Sigmoid colon (tissue), 4 donors: ENCODE measurements at regions not wholly inside any gene's neighbourhood (a gene's known extent, or its start where the extent isn't known, plus 50 kb on each side); places are given as distances from the start of the nearest gene placed in this dataset.

ENCODE experiments used
- EP300 ChIP-seq, 4 donors: sonication (generic); formaldehyde crosslinking; IDR thresholded peaks; one replicate each; pipeline ENCODE4 v1.6.1; 2017; ENCODE audit warnings: antibody characterized with exemption in 4 of 4
- POLR2A ChIP-seq, 2 donors: fragments of 450-650 bp; IDR thresholded peaks; one replicate each; pipeline ENCODE4 v1.6.1; 2016; ENCODE audit warnings: antibody characterized with exemption in 2 of 2, mild to moderate bottlenecking in 2 of 2, moderate library complexity in 2 of 2

- TF ChIP-seq POLR2A (IDR thresholded peaks at IDR 0.05) (no peak), EP300 (IDR thresholded peaks at IDR 0.05) (no peak)
Measured at GRCh38 chr6:12458558-12458957, 168.4 kb downstream of the EDN1 start.
